ENCODE measurements at regions not wholly inside any gene's neighbourhood (a gene's known extent, or its start where the extent isn't known, plus 50 kb on each side); places are given as distances from the start of the nearest gene placed in this dataset.

- no peak for TF ChIP-seq CTCF (IDR thresholded peaks at IDR 0.05)
- TF ChIP-seq POLR2A (IDR thresholded peaks at IDR 0.05): no peak
Observed at GRCh38 chr6:140542863-140543262, 1168.4 kb upstream of the CITED2 start.

Measured in Peyer's patch (tissue), 4 donors.